GM12878 (cell line): ENCODE measurements at regions not wholly inside any gene's neighbourhood (a gene's known extent, or its start where the extent isn't known, plus 50 kb on each side); places are given as distances from the start of the nearest gene placed in this dataset.

ENCODE experiments used
- ATAC-seq: fragments of 200-7000 bp; cut with Tn5 transposase; 3 replicates; pipeline ENCODE4 v1.9.1; 2020; ENCODE audit warnings: mild to moderate bottlenecking, moderate library complexity
- BruUV-seq: library from RNA; stranded (reverse); fragments of 400-500 nt; replicated peaks from 2 replicates; lab custom pipeline; 2021; lab: Mats Ljungman, UMichigan
- CTCF ChIA-PET: fragments of 300-600 bp; sonication (Branson Sonifier 250); formaldehyde crosslinking; extraction: SDS; loops from one replicate; lab custom pipeline; 2021; ENCODE audit warnings: inconsistent platforms; lab: Yijun Ruan, JAX
- POLR2A ChIA-PET: fragments of 350-600 bp; formaldehyde crosslinking; extraction: SDS; loops from one replicate; lab custom pipeline; 2021; ENCODE audit warnings: inconsistent platforms; lab: Charles Lee
- RAD21 ChIA-PET: fragments of 300-600 bp; sonication (Branson Sonifier 250); formaldehyde crosslinking; loops from one replicate; lab custom pipeline; 2023; ENCODE audit warnings: antibody characterized with exemption; ENCODE audit not compliant: unreplicated experiment; lab: Charles Lee
- SMC1A ChIA-PET: fragments of 300-600 bp; sonication (Branson Sonifier 250); formaldehyde crosslinking; loops from one replicate; lab custom pipeline; 2023; ENCODE audit not compliant: unreplicated experiment, uncharacterized antibody; lab: Charles Lee
- DNase-seq: peaks from one replicate; pipeline ENCODE4 v3.0.0-alpha.2; 2011; ENCODE audit warnings: low read depth, low spot score
- FAIRE-seq: peaks from 3 replicates; lab custom pipeline; 2011; peaks lifted over from hg19 to GRCh38; lab: Jason Lieb, UNC
- H2AFZ ChIP-seq: 2 replicates; pipeline ENCODE4 v1.6.0; 2011; ENCODE audit warnings: low read depth, low read length, control low read depth; ENCODE audit not compliant: control insufficient read depth
- H3K27ac ChIP-seq: 2 replicates; pipeline ENCODE4 v1.5.1; 2011; ENCODE audit warnings: control low read depth; ENCODE audit not compliant: control insufficient read depth, insufficient read depth
- H3K27me3 ChIP-seq, 2 experiments: replicated peaks in 1 of 2; 2 replicates each; pipeline versions ENCODE4 v1.6.0 to v1.6.1; 2011; ENCODE audit warnings: low read length in 1 of 2; ENCODE audit not compliant: control insufficient read depth in 2 of 2, insufficient read depth in 2 of 2
- H3K36me3 ChIP-seq, 2 experiments: 2 replicates each; pipeline ENCODE4 v1.5.1; 2011; ENCODE audit warnings: low read length in 1 of 2; ENCODE audit not compliant: control insufficient read depth in 2 of 2, insufficient read depth in 2 of 2
- H3K4me1 ChIP-seq: 2 replicates; pipeline ENCODE4 v1.6.1; 2011; ENCODE audit warnings: mild to moderate bottlenecking, low read length, moderate library complexity, mixed read lengths; ENCODE audit not compliant: control insufficient read depth, insufficient read depth
- H3K4me2 ChIP-seq: 2 replicates; pipeline ENCODE4 v1.6.0; 2011; ENCODE audit warnings: control low read depth; ENCODE audit not compliant: control insufficient read depth, insufficient read depth
- H3K4me3 ChIP-seq: fragments of 200-600 bp; sonication (generic); 2 replicates; pipeline ENCODE4 v1.5.1; 2016
- H3K79me2 ChIP-seq: 2 replicates; pipeline ENCODE4 v1.6.0; 2011; ENCODE audit warnings: low read length; ENCODE audit not compliant: control insufficient read depth, insufficient read depth
- H3K9ac ChIP-seq: 2 replicates; pipeline ENCODE4 v1.8.0; 2011; ENCODE audit warnings: low read length, control low read depth, mixed read lengths; ENCODE audit not compliant: control insufficient read depth, insufficient read depth
- H3K9me3 ChIP-seq: replicated peaks from 3 replicates; pipeline ENCODE4 v1.5.1; 2011; ENCODE audit warnings: mild to moderate bottlenecking, low read length; ENCODE audit not compliant: control insufficient read depth, insufficient read depth
- H4K20me1 ChIP-seq: 2 replicates; pipeline ENCODE4 v1.6.0; 2011; ENCODE audit not compliant: control insufficient read depth, insufficient read depth
- CBX3 ChIP-seq: fragments of 200-600 bp; sonication (generic); IDR thresholded peaks from 2 replicates; pipeline ENCODE4 v1.6.1; 2016; ENCODE audit warnings: low read depth, borderline replicate concordance
- CEBPB ChIP-seq, 2 experiments: fragments of 150-350 bp in 1 of 2; IDR thresholded peaks; 2 replicates each; pipeline ENCODE4 v1.6.1; 2012 to 2014; ENCODE audit warnings: low read depth in 2 of 2, low read length in 2 of 2, borderline replicate concordance in 1 of 2, inconsistent platforms in 1 of 2
- ESRRA ChIP-seq: IDR thresholded peaks from 2 replicates; pipeline ENCODE4 v1.6.1; 2012; ENCODE audit warnings: mild to moderate bottlenecking, low read length, improper control_type of control experiment
- GATAD2B ChIP-seq: fragments of 450-650 bp; conservative IDR thresholded peaks from 2 replicates; pipeline ENCODE4 v1.6.1; 2017; ENCODE audit warnings: low read depth, mild to moderate bottlenecking, moderate library complexity
- IKZF2 ChIP-seq, 2 experiments: fragments of 450-650 bp; IDR thresholded peaks; 2 replicates each; pipeline ENCODE4 v1.6.1; 2017; ENCODE audit warnings: mild to moderate bottlenecking in 2 of 2, moderate library complexity in 2 of 2
- JUNB ChIP-seq: IDR thresholded peaks from 2 replicates; pipeline ENCODE4 v1.6.1; 2016; ENCODE audit warnings: antibody characterized with exemption, mild to moderate bottlenecking
- MTA3 ChIP-seq: IDR thresholded peaks from 2 replicates; pipeline ENCODE4 v1.6.1; 2012; ENCODE audit warnings: low read length, inconsistent platforms, borderline replicate concordance
- NBN ChIP-seq: fragments of 450-650 bp; IDR thresholded peaks from 2 replicates; pipeline ENCODE4 v1.6.1; 2016
- RAD51 ChIP-seq: fragments of 450-650 bp; IDR thresholded peaks from 2 replicates; pipeline ENCODE4 v1.6.1; 2016; ENCODE audit warnings: moderate library complexity, mild to moderate bottlenecking, inconsistent platforms
- RELA ChIP-seq: fragments of 450-650 bp; IDR thresholded peaks from 2 replicates; pipeline ENCODE4 v1.8.0; 2014; ENCODE audit warnings: borderline replicate concordance; ENCODE audit not compliant: partially characterized antibody
- REST ChIP-seq: IDR thresholded peaks from 2 replicates; pipeline ENCODE4 v1.6.1; 2012; ENCODE audit warnings: mild to moderate bottlenecking, low read depth, low read length
- SREBF2 ChIP-seq: IDR thresholded peaks from 2 replicates; pipeline ENCODE4 v1.6.1; 2012; ENCODE audit warnings: mild to moderate bottlenecking, low read length
- SRF ChIP-seq, 2 experiments: IDR thresholded peaks; 2 replicates each; pipeline ENCODE4 v1.6.1; 2011; ENCODE audit warnings: low read depth in 2 of 2, low read length in 2 of 2, mild to moderate bottlenecking in 1 of 2, moderate library complexity in 1 of 2
- WRNIP1 ChIP-seq: IDR thresholded peaks from 2 replicates; pipeline ENCODE4 v1.6.1; 2011; ENCODE audit warnings: low read depth, low read length, improper control_type of control experiment, borderline replicate concordance
- WGBS: methylation state at CpG from one replicate; pipeline ENCODE4 v1.1.6; 2016; ENCODE audit warnings: low lambda C conversion rate; ENCODE audit not compliant: insufficient replicate concordance, insufficient coverage; ENCODE audit errors: missing lambda C conversion rate; 5-methylcytosine and 5-hydroxymethylcytosine counted together
- in situ Hi-C: fragments of 300-500 bp; cut with MboI; formaldehyde crosslinking; loops from 9 replicates; pipeline ENCODE4 v1.14.3; 2018; ENCODE audit warnings: mixed read lengths
- intact Hi-C: fragments of 100-400 bp; cut with micrococcal nuclease; formaldehyde crosslinking; loops from one replicate; pipeline ENCODE4 v1.14.2; 2022; ENCODE audit not compliant: unreplicated experiment

GRCh38 chr10:114732931-114733330, 74.9 kb upstream of the ABLIM1 start:
- ChIA-PET SMC1A (no interaction called here), POLR2A (no interaction called here), CTCF (interaction anchor here (0.9 kb wide), 1 partner anchor 146 kb away, joined by 3 read pairs; no protein-coding TSS in a partner anchor), RAD21 (no interaction called here)
- no peaks in the 10 kb centered on the region for H3K79me2 ChIP-seq
- no TSS peak for BruUV-seq
- H3K27ac ChIP-seq = no peak overlapping the region
- TF ChIP-seq IKZF2 (IDR thresholded peaks at IDR 0.05) = no peak
- no peak for TF ChIP-seq GATAD2B
- H3K36me3 ChIP-seq = no peaks in the 10 kb centered on the region
- WGBS = 45% methylated on average over 1 of the region's 1 CpG
- no peaks in the 10 kb centered on the region for H4K20me1 ChIP-seq
- DNase-seq = no peak
- intact Hi-C loops (no loop called here), in situ Hi-C loops (no loop called here)
- H3K27me3 ChIP-seq = no peaks in the 10 kb centered on the region; a peak in 1 of 4 replicates
- H3K9me3 ChIP-seq = no peaks in the 10 kb centered on the region; the same call in 2 of the 3 replicates
- H3K4me1 ChIP-seq = no peaks in the 10 kb centered on the region
- no peak overlapping the region for H3K4me3 ChIP-seq
- no peak for FAIRE-seq
- no peak overlapping the region for H3K9ac ChIP-seq
- no peak overlapping the region for H3K4me2 ChIP-seq
- no peak for ATAC-seq
- no peak overlapping the region for H2AFZ ChIP-seq

GRCh38 chr10:114735946-114736345, 77.9 kb upstream of the ABLIM1 start:
- no TSS peak for BruUV-seq
- H2AFZ ChIP-seq = no peak overlapping the region
- no peak overlapping the region for H3K4me2 ChIP-seq
- ChIA-PET POLR2A (no interaction called here), CTCF (no interaction called here), RAD21 (no interaction called here), SMC1A (no interaction called here)
- DNase-seq (no peak), FAIRE-seq (no peak), ATAC-seq (no peak)
- TF ChIP-seq SREBF2 = no peak
- TF ChIP-seq SRF (IDR thresholded peaks at IDR 0.05; ENCODE audit: low read depth in 2 of 2, low read length in 2 of 2) = no peak
- TF ChIP-seq JUNB = no peak
- no peak for TF ChIP-seq REST
- TF ChIP-seq CBX3 = no peak
- TF ChIP-seq RELA = no peak
- no peak for TF ChIP-seq MTA3
- TF ChIP-seq NBN = no peak
- TF ChIP-seq RAD51 = no peak
- TF ChIP-seq CEBPB (IDR thresholded peaks at IDR 0.05; ENCODE audit: borderline replicate concordance in 1 of 2, low read depth in 2 of 2, low read length in 2 of 2) = no peak
- no peak for TF ChIP-seq WRNIP1
- TF ChIP-seq ESRRA = no peak
- no peak overlapping the region for H3K27ac ChIP-seq
- no peaks in the 10 kb centered on the region for H4K20me1 ChIP-seq
- H3K9ac ChIP-seq = no peak overlapping the region
- in situ Hi-C loops = no loop called here
- no peak overlapping the region for H3K4me3 ChIP-seq
- no peaks in the 10 kb centered on the region; the same call in 2 of the 3 replicates for H3K9me3 ChIP-seq
- no peaks in the 10 kb centered on the region; a peak in 1 of 4 replicates for H3K27me3 ChIP-seq
- no peaks in the 10 kb centered on the region for H3K79me2 ChIP-seq
- intact Hi-C loops = no loop called here
- H3K4me1 ChIP-seq = no peaks in the 10 kb centered on the region
- no peaks in the 10 kb centered on the region for H3K36me3 ChIP-seq
